ENCODE measurements at regions not wholly inside any gene's neighbourhood (a gene's known extent, or its start where the extent isn't known, plus 50 kb on each side); places are given as distances from the start of the nearest gene placed in this dataset.

- DNase-seq = no peak
- Histone ChIP-seq H3K4me1 (no peaks in the 10 kb centered on the region), H3K36me3 (no peaks in the 10 kb centered on the region), H3K9me3 (no peaks in the 10 kb centered on the region), H3K4me3 (no peak overlapping the region), H3K9ac (ENCODE audit: low read depth in 2 of 2, low read length in 2 of 2) (no peak overlapping the region), H3K27ac (no peak overlapping the region), H3K27me3 (no peaks in the 10 kb centered on the region)
- TF ChIP-seq CTCF (IDR thresholded peaks at IDR 0.05) = no peak
- intact Hi-C loops (cut with DNase I) = no loop called here
These were observed 132.3 kb downstream of the TINAG start for GRCh38 chr6:54440549-54440948.

- Histone ChIP-seq H3K27ac (no peak overlapping the region), H3K9me3 (no peaks in the 10 kb centered on the region), H3K4me1 (no peaks in the 10 kb centered on the region), H3K27me3 (no peaks in the 10 kb centered on the region), H3K4me3 (no peak overlapping the region), H3K9ac (ENCODE audit: low read depth in 2 of 2, low read length in 2 of 2) (no peak overlapping the region), H3K36me3 (no peaks in the 10 kb centered on the region)
- no peak for DNase-seq
- TF ChIP-seq CTCF (IDR thresholded peaks at IDR 0.05) = no peak
- intact Hi-C loops (cut with DNase I) = no loop called here
These were observed 132.8 kb downstream of the TINAG start for GRCh38 chr6:54441020-54441419.

- Histone ChIP-seq H3K9ac (ENCODE audit: low read depth in 2 of 2, low read length in 2 of 2) (no peak overlapping the region), H3K4me3 (no peak overlapping the region), H3K27me3 (no peaks in the 10 kb centered on the region), H3K36me3 (no peaks in the 10 kb centered on the region), H3K27ac (no peak overlapping the region), H3K9me3 (no peaks in the 10 kb centered on the region), H3K4me1 (no peaks in the 10 kb centered on the region)
- intact Hi-C loops (cut with DNase I) = no loop called here
- no peak for TF ChIP-seq CTCF (IDR thresholded peaks at IDR 0.05)
- no peak for DNase-seq
These were observed 133.5 kb downstream of the TINAG start for GRCh38 chr6:54441687-54442248.

- Histone ChIP-seq H3K36me3 (no peaks in the 10 kb centered on the region), H3K27me3 (no peaks in the 10 kb centered on the region), H3K4me1 (no peaks in the 10 kb centered on the region), H3K4me3 (no peak overlapping the region), H3K27ac (no peak overlapping the region), H3K9ac (ENCODE audit: low read depth in 2 of 2, low read length in 2 of 2) (no peak overlapping the region), H3K9me3 (no peaks in the 10 kb centered on the region)
- no peak for DNase-seq
- intact Hi-C loops (cut with DNase I) = no loop called here
- no peak for TF ChIP-seq CTCF (IDR thresholded peaks at IDR 0.05)
These were observed 137.0 kb downstream of the TINAG start for GRCh38 chr6:54445207-54445606.

GRCh38 chr6:54448617-54449016, 140.4 kb downstream of the TINAG start:
- Histone ChIP-seq H3K4me3 (no peak overlapping the region), H3K9ac (ENCODE audit: low read depth in 2 of 2, low read length in 2 of 2) (no peak overlapping the region), H3K9me3 (no peaks in the 10 kb centered on the region), H3K27ac (no peak overlapping the region), H3K4me1 (no peaks in the 10 kb centered on the region), H3K36me3 (no peaks in the 10 kb centered on the region), H3K27me3 (no peaks in the 10 kb centered on the region)
- intact Hi-C loops (cut with DNase I) = no loop called here
- DNase-seq = no peak
- no peak for TF ChIP-seq CTCF (IDR thresholded peaks at IDR 0.05)
